ENCODE measurements at regions not wholly inside any gene's neighbourhood (a gene's known extent, or its start where the extent isn't known, plus 50 kb on each side); places are given as distances from the start of the nearest gene placed in this dataset.
"Not testable (repeated sequence)": the region's sequence is repeated elsewhere in the genome, so short reads cannot be mapped to it uniquely, and the experiment has no call there.

DNA sequence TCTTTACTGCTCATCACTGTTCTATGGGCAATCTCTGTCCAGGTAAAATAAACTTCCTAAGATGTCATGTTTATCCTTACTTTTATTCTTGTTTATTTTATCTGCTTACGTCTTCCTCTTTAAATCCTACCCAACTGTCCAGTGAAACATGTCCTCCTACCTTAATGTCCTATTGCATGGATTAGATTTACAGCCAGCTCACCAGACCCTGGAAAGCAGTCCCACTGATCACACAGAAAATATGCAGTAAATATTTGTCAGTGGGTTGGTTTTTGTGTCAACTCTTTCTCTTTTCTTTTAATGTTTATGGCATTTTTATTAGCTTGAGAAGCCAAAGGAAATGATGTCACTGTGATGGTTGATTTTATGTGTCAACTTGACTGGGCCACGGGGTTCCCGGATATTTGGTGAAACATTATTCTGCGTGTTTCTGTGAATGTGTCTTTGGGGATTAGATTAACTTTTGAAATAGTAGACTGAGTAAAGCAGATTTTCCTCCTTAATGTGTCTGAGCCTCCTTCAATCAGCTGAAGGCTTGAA is 258.3 kb downstream of the SRGAP2C start:
- peak; percentile 62 for DNase-seq

DNA sequence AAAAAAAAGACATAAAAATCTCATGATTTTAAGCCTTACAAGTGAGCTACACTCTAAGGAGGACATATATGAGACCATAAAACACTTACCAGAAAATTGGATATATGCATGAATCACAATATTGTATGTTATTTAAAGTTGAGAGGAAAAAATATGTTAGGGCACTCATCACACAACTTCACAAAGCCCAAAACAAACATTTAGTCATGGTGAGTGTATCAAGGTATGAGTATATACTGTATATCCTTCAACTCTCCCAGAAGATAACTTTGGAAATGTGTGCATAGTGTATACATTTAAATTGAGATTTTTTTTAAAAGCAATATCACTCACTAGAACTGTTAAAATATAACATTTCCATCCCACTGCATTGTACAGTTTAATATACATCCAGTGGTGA is 259.3 kb downstream of the SRGAP2C start:
- peak; percentile 19 for DNase-seq

DNA sequence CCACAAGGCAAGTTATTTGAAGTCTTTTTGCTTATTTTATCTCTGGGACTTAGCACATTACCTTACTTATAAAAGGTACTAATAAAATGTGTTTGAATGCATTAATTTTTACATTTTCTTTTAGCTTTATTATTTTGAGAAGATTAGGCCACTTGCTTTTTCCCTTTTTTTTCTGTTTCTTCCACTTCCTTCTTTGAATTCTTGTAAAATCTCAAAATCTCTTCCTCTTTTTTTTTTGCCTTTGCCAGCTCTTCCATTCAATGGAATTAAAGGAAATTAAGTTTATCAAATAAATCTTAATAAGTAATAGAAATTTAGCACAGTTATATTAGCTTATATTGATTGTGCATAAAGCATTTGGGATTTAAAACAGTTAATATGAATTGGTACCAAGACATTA is 260.9 kb downstream of the SRGAP2C start:
- DNase-seq, result no peak

DNA sequence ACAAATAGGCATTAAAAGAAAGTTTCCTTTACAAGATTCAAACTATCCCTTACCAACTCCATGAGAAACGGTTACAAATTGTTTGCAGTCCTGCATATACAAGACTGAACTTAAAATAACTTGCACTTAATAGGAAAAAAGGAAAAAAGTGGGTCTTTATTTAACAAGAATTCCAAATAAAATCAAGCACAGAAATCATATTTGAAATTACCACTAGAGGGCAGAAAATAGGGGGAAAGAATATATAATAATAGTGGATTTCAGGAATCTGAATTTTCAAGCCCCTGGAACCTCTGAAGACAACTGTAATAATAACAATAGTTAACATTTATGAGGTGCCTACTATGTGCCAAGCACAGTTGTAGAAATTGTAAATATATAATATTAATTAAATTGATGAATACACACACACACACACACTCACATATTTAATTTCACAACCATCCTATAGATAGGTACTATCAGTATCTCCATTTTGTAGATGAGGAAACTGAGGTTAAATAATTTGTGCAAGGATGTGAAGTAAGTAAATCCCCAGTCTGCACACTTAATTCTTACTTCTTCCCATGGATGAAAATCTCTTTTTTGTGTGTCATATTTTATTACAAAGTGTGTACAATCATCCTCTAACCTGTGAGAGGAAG is 262.6 kb downstream of the SRGAP2C start:
- not testable (repeated sequence) for DNase-seq

DNA sequence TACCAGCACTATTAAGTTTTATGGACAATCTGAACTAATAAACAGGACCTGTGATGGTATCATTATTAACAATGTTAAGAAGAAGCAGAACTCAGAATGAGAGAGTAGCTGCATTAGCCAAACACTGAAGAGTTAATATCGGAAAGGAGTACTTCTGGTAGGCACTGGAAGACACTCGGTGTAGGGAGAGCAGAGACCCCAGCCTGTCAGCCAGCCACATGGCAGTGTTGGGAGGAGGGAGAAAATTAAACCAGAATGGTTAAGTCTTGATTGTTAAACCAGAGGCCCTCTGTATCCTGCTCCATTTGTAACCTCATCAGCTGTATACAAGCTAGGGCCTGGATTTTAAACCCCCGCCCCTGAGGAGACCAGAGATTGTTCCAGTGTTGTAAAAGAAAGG is 263.3 kb downstream of the SRGAP2C start:
- DNase-seq, result not testable (repeated sequence)

DNA sequence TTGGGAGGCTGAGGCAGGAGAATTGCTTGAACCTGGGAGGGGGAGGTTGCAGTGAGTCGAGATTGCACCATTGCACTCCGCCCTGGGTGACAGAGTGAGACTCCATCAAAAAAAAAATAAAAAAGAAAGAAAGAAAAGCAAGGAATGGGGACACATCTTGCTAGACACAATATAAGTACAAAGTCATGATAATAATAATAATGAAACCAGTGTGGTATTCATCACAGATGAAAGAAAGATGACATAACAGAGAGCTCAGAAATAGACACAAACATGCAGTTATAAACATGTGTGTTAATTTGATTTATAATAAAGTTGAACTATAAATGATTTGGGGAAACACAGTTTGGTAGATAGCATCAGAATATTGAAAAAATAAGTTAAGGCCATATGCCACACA is 264.1 kb downstream of the SRGAP2C start:
- no peak for DNase-seq

DNA sequence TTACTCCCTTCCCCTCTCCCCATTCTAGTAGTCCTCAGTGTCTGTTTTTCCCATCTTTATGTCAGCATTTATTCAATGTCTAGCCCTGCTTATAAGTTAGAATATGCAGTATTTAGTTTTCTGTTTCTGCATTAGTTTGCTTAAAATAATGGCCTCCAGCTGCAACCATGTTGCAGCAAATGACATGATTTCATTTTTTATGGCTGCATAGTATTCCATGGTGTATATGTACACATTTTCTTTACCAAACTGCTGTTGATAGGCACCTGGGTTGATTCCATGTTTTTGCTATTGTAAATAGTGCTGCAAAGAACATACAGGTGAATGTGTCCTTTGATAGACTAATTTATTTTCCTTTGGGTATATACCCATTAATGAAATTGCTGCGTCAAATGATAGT is 267.7 kb downstream of the SRGAP2C start:
- DNase-seq, result no peak

DNA sequence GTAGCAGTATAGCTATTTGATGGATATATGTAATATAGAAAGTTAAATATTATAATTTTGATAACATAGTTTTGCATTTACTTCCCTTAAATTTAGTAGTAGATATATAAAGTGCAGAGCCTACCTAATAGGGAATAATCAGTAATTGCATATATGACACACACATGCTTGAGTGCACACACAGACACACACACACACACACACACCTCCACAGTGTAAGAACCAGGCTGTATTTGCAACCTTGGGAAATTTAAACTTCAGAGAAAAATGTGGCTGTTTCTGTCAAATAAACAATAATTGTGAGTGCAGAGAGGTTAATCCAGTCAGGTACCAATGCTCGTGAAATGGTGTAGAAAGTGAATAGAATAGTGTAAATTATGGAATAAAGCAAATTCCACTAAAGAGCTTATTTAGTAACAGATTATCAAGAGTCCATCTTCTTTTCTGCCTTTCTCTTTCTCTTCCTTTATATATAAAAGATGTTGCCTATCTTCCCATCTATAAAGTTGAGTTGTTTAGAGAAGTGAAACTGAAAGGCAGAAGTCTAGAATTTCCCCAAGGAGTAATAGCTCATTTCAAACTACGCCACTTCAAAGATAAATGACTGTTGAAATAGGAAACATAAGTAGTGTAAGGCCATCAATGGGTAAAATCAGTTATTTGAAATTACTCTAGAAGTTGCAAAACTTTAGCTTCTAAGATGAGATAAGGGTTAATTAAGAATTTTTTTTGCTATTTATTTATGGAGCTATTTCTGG is 273.7 kb downstream of the SRGAP2C start:
- DNase-seq, result no peak

DNA sequence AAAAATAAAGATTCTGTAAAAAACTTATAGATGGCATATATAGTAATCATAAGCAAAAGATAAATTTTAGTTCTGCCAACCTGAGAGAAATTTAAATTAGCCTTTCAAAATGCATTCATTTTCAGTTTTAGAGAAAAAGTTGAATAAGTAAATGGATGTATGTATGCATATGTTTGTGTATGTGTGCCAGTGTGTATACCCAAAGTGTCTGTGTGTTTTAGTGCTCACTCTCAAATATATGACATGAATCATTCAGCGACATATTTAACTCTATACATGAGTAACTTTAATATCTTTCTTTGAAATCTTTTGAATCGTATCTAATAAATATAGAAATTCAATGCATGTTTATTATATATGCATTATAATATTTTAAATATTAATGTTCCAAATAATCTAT is 274.5 kb downstream of the SRGAP2C start:
- no peak for DNase-seq

DNA sequence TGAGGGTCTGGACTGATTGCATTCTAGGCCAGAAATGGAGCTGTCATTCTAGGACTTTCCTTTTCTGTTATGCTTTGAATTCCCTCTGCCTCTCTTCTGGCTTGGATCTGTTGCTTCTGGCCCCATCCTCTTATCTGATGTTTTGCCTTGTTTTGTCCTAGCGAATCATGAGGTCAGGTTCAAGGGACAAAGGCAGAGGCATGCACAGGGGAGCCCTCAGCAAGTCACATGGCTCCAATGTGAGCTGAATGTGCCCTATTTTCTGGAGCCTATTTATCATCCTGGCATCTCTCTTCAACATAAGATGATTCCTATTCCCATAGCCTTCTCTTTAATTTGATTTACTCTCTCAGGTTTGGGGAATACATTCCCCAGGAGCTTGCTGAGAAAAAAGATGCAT is 284.6 kb downstream of the SRGAP2C start:
- not testable (repeated sequence) for DNase-seq

DNA sequence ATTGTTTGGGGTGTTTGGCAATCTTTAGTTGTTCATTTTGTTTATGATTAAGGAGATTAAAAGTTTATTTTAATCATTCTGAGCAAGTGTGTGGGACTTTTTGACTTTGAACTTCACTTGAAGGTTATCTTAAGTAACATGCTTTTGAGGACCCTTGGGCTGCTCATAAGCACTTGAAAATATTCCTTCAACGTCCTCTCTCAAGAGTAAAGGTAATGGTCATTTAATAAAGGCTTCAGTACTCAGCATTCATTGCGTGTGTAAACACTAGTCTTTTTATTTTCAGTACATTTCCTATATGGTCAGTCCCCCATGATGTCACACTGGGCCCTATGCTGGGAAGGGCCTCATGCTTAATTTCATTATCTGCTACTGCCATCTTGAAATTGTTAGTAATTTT is 285.6 kb downstream of the SRGAP2C start:
- DNase-seq, result not testable (repeated sequence)

DNA sequence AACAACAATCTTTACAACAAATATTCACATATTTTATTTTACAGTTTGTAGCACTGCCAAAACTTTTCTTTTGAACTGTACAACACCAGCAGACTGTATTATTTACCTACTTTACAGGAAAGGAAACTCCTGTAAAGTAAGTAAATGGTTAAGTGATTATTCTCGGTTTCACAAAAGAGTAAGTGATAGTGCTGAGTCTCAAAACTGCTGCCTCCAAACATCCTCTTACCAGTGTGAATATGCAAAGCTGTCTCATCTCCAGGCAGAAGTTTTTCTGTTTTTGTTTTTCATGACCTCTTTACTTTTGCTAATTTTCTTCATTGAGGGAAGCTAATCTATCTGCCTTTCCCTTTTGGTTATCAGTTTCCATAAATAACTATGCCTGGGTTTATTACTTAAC is 286.7 kb downstream of the SRGAP2C start:
- DNase-seq, result no peak

DNA sequence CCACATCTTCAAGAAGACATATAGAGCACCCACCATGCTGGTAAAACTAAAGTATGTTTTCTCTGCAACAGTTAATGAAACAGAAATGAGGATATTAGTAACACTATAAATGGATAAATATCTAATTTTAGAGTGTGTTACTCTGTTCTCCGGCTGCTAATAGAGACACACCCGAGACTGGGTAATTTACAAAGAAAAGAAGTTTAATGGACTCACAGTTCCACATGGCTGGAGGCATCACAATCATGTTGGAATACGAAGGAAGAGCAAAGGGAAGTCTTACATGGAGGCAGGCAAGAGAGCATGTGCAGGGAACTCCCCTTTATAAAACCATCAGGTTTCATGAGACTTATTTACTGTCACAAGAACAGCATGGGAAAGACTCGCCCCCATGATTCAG is 287.2 kb downstream of the SRGAP2C start:
- DNase-seq, result no peak

DNA sequence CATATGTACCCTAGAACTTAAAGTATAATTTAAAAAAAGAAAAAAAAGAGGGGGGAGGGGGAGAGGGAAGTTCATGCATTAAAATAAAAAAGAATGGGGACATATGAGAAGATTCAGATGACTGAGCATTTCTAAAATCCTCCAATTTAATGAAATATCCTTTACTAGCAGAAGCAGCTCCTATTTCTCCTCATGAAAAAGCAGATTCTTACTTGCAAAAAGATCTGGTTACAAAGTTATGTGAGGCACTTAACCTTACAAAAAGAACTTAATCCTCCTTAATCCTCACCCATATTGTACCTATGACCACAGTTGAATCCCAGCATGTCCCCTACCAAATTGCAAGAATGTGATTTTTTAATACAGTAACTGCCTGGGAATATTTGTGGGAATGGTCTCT is 298.5 kb downstream of the SRGAP2C start:
- DNase-seq, result no peak

DNA sequence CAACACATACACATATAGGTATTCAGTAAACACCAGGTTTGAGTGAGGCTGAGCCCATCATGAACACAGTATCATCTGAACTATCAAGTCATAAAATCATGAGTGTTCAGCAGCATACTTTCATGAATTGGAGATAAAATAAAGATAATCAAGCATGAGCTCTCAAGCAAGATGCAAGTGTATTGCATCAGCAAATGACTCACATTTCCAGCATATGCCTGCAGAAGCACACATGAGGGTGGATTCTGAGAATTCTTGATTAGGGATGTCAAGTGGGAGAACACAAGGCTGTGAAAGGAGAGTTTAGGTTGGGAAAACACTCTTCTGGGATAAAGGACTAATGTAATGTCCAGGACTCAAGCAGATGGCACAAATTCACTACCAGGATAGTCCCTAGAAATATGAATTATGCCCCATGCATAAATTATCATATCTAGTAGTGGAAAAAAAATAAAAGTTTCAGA is 299.2 kb downstream of the SRGAP2C start:
- DNase-seq, result peak; percentile 72

DNA sequence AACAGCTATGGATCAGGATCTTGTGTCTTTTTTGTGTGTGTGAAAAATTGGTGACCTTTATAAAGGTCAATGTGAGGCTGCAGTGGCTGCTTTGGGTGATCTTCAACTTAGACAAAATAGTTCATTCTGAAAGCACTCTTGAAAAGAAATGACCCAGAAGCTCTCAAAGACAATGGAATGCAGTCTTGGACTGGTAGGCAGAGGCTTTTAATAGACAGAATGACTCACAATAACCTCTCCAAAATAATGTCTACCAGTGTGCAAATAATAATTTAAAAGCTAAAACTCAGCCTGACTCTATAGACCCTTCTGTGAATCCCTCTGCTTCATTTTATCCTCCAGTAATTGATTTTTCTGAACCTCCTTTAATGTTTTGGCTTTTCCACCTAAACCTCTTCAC is 310.0 kb downstream of the SRGAP2C start:
- DNase-seq, result not testable (repeated sequence)

DNA sequence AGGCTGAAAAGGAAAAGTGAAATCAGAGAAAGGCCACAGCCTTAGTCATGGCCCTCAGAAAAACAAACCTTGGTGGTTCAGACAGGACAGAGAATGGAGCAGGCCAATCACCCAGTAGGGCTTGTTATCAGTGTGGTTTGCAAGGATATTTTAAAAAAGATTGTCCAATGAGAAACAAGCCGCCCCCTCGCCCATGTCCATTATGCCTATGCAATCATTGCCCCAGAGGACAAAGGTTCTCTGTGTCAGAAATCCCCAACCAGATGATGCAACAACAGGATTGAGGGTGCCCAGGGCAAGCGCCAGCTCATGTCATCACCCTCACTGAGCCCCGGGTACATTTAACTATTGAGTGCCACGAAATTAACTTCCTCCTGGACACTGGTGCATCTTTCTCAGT is 326.7 kb downstream of the SRGAP2C start:
- DNase-seq, result not testable (repeated sequence)

DNA sequence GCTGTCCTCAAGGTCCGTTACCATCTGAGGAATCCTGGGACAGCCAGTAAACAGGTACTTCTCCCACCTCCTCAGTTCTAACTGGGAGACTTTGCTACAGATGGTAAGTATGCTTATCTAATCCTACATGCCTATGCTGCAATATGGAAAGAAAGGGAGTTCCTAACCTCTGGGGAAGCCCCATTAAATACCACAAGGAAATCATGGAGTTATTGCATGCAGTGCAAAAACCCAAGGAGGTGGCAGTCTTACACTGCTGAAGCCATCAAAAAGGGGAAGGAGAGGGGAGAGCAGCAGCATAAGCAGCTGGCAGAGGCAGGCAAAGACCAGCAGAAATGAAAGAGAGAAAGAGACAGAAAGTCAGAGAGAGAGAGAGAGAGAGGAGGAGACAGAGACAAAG is 327.1 kb downstream of the SRGAP2C start:
- not testable (repeated sequence) for DNase-seq

DNA sequence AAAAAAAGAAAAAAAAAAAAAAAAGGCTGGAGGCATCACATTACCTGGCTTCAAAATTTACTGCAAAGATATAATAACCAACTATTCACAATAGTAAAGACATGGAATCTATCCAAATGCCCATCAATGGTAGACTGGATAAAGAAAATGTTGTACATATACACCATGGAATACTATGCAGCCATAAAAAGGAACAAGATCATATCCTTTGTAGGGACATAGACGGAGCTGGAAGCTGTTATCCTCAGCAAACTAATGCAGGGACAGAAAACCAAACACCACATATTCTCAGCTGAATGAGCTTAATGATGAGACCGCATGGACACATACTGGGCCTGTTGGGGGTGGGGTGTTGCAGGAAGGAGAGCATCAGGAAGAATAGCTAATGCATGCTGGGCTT is 330.5 kb downstream of the SRGAP2C start:
- no peak for DNase-seq

DNA sequence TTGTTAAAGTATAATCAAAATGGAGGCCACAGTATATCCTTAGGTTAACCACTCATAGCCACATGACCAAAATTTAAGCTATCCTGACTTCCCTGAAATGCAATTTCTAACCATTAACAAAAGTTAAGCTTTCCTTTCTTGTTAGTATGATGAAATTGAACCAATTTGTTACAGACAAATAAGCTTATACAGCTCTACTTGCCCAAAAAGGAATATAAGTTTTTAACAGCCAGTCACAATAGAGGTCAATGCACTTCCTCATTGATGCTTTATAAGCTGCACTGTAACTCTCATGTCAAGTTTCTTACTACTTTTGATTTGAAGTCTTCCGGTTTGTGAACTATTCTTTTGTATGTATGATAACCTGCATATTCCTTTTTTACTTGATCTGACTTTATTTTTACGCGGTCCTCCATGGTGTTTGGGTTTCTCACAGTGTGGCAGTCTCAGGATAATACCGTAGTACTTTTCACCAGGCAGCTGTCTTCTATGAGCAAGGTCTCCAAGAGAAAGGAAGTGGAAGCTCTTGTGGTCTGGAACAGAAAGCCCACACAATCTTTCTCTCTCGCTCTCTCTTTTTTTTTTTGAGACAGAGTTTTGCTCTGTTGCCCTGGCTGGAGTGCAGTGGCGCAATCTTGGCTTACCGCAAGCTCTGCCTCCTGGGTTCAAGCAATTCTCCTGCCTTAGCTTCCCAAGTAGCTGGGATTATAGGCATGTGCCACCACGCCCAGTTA is 331.6 kb downstream of the SRGAP2C start:
- no peak for DNase-seq

DNA sequence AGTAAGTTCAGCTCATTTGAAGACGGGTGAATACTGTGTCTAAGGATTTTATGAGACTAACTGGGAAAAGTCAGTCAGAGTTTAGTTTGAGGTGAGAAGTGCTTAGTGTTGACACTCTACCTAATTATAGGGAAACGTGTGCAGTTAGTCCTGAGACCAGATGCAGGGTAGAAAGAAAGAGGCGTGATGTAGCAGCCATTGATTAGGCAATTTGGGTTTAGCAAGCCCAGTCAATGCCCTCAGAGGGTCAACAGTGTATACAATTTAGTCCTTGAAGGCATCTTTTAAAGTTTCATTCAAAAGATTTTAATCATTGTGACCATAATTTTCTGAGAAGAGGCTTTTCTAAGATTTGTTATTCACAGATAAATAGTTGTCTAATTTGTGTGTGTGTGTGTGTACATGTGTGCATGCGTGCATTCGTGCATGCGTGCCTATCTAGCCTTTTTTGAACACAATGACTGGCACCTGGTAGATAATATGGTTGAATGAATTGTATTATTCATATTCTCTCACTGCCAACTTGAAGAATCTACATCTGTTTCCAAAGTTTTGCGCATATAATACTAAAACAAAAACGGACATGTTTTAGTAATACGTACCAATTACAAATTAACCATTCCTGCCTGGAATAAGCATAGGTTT is 332.9 kb downstream of the SRGAP2C start:
- DNase-seq, result no peak

DNA sequence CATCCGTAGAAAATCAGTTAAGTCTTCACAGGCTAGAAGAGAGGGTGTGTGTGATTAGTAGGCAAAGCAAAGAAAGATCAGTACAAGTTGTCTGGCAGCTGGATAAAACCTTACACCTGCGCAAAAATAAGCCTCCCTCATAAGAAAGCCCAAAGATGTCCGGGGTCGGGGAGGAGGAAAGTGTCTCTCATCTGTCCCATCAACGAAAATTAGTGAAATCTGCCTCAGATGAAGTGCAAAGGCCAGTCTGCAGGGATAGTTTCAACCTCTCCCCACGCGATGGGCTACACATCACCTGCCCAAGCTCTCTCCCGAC is 333.9 kb downstream of the SRGAP2C start:
- DNase-seq, result no peak

DNA sequence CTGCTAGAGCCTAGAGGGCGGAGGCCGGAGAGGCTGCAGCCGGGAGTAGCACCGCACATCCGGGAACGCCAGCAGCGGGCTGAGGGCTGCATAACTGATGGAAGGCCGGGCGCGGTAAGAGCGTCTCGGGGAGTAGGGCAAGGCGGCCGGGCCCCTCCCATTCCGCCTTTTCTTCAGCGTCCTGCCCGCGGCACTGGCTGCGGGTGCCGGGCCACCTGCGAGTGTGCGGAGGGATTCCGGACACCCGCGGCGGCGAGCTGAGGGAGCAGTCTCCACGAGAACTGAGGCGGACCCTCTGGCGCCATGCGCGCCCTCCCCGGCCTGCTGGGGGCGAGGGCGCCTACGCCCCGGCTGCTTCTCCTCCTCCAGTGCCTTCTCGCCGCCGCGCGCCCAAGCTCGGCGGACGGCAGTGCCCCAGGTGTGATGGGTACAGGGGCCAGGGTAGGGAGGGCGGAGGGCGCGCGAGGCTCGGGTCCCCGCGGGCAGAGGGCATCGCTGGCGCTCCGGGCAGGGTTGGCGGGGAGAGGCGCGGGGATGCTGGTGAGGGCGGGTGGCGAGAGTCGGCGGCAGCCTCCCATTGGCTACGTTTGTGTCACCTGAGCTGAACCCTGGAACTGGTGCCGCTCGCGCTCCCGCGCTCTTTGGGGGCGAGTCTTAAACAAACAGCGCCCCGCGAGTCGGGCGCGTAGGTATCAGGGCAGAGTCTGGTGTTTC is 334.4 kb downstream of the SRGAP2C start:
- DNase-seq, result peak; percentile 54

Data from HCEC 1CT (cell line).